Peyer's patch (tissue), 4 donors: ENCODE measurements at regions not wholly inside any gene's neighbourhood (a gene's known extent, or its start where the extent isn't known, plus 50 kb on each side); places are given as distances from the start of the nearest gene placed in this dataset.

ENCODE experiments used
- POLR2A ChIP-seq, 2 donors: fragments of 450-650 bp; IDR thresholded peaks; one replicate each; pipeline ENCODE4 v1.5.1; 2017; ENCODE audit warnings: antibody characterized with exemption in 2 of 2, mild to moderate bottlenecking in 2 of 2, moderate library complexity in 2 of 2
- TF ChIP-seq, protein P1 (sequence below), 6 experiments: fragments of 450-650 bp in 4 of 6; fragments of 200-600 bp in 2 of 6; sonication (generic) in 1 of 6; IDR thresholded peaks; one replicate each; pipeline ENCODE4 v1.5.1; 2017 to 2019; ENCODE audit warnings: antibody characterized with exemption in 6 of 6, mild to moderate bottlenecking in 3 of 6, moderate library complexity in 1 of 6

DNA sequence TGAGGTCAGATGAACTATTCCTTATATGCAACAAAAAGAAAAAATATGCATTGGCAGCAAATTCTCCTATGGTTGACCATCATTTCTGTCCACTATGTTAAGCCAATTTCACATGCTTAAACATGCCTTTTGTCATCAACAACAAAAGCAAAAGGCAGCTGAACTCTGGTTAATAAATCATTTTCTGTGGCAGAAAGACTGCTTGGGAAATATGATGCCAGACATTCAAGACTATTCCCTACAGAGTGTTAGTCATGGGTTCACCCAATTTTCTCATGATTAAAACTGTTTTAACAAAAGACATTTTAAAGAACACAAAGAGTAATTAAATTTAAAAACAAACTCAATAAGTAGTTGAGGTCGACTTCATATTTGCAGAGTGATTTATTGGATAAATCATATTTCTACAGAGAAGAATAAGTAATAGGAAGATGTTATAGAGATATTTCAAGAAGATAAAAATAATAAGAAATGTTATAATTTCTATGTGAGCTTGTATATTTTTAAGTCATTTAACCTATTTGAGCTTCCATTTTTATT is 890.6 kb downstream of the STPG2 start:
- TF ChIP-seq POLR2A (IDR thresholded peaks at IDR 0.05), result no peak
- TF ChIP-seq, protein P1, sequence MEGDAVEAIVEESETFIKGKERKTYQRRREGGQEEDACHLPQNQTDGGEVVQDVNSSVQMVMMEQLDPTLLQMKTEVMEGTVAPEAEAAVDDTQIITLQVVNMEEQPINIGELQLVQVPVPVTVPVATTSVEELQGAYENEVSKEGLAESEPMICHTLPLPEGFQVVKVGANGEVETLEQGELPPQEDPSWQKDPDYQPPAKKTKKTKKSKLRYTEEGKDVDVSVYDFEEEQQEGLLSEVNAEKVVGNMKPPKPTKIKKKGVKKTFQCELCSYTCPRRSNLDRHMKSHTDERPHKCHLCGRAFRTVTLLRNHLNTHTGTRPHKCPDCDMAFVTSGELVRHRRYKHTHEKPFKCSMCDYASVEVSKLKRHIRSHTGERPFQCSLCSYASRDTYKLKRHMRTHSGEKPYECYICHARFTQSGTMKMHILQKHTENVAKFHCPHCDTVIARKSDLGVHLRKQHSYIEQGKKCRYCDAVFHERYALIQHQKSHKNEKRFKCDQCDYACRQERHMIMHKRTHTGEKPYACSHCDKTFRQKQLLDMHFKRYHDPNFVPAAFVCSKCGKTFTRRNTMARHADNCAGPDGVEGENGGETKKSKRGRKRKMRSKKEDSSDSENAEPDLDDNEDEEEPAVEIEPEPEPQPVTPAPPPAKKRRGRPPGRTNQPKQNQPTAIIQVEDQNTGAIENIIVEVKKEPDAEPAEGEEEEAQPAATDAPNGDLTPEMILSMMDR (IDR thresholded peaks at IDR 0.05), result no peak
